ENCODE measurements at regions not wholly inside any gene's neighbourhood (a gene's known extent, or its start where the extent isn't known, plus 50 kb on each side); places are given as distances from the start of the nearest gene placed in this dataset.
A peak's percentile ranks its signal among the peaks of the same experiment; 100 is the strongest.
"Not testable (repeated sequence)": the region's sequence is repeated elsewhere in the genome, so short reads cannot be mapped to it uniquely, and the experiment has no call there.

DNA sequence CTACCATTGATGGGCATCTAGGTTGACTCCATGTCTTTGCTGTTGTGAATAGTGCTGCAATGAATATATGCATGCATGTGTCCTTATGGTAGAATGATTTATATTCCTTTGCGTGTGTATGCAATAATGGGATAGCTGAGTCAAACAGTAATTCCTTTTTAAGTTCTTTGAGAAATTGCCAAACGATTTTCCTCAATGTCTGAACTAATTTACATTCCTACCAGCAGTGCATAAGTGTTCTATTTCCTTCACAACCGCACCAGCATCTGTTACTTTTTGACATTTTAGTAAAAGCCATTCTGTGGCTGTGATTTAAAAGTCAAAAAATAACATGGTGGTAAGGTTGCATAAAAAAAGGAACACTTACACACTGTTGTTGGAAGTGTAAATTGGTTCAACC lies 103.1 kb upstream of the FAM47B start:
- Histone ChIP-seq H3K27me3 (replicated peaks) (no peaks in the 10 kb centered on the region), H3K4me1 (replicated peaks) (no peaks in the 10 kb centered on the region), H3K27ac (no peak overlapping the region), H3K9me3 (replicated peaks) (no peaks in the 10 kb centered on the region), H3K4me3 (no peak overlapping the region), H3K36me3 (no peaks in the 10 kb centered on the region)
- no peak for DNase-seq (ENCODE audit: low read depth in 1 of 2, low spot score in 2 of 2)

DNA sequence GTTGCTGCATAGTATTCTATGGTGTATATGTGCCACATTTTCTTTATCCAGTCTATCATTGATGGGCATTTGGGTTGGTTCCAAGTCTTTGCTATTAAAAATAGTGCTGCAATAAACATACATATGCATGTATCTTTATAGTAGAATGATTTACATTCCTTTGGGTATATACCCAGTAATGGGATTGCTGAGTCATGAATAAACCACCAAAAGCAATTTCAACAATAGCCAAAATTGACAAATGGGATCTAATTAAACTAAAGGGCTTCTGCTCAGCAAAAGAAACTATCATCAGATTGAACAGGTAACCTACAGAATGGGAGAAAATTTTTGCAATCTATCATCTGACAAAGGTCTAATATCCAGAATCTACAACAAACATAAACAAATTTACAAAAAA lies 101.4 kb upstream of the FAM47B start:
- H3K27ac ChIP-seq; H3K36me3 ChIP-seq; H3K4me1 ChIP-seq (replicated peaks); H3K27me3 ChIP-seq (replicated peaks); DNase-seq (ENCODE audit: low read depth in 1 of 2, low spot score in 2 of 2); H3K9me3 ChIP-seq (replicated peaks); H3K4me3 ChIP-seq: not testable (repeated sequence)

DNA sequence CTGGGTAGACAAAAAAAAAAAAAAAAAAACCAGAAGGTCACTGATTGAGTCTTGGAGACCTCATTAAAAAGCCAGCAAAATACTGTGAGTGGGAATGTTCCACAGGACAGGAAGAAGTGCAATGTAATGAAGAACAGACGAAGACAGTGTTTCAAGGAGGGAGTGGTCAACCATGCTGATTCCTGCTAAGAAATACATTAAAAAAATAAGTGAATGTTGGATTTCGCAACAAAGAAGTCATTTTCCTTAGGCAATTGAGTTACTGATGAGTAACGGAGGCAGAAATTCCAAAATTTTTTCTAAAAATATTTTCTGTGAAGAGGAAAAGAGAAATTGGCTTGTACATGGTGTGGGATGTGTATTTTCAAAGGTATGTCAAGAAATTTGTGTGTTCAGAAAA lies 94.3 kb upstream of the FAM47B start:
- no peaks in the 10 kb centered on the region for H3K36me3 ChIP-seq
- no peaks in the 10 kb centered on the region for H3K9me3 ChIP-seq (replicated peaks)
- H3K4me1 ChIP-seq (replicated peaks) = peaks cover 4% of the 10 kb centered on the region
- no peaks in the 10 kb centered on the region for H3K27me3 ChIP-seq (replicated peaks)
- H3K27ac ChIP-seq = no peak overlapping the region
- no peak overlapping the region for H3K4me3 ChIP-seq
- DNase-seq (ENCODE audit: low read depth in 1 of 2, low spot score in 2 of 2) = no peak

DNA sequence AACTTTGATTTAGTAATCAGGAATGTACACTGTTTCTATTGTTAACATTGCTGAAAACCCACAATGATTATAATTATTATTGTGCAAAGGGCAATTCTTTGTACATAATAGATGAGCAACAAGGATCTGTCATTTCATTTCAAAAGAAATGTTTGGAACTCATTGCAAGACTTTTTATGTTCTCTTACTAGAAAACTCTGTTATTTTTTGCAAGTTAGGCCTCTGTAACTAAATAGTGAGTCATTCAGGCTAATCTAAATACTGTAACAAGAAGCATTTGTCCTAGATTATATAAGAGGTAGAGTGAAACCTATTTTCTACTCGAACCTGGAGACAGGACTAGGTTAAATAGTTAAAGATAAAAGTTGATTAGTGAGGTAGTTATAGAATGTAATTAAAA lies 93.2 kb upstream of the FAM47B start:
- no peak overlapping the region for H3K27ac ChIP-seq
- H3K4me3 ChIP-seq = no peak overlapping the region
- no peaks in the 10 kb centered on the region for H3K27me3 ChIP-seq (replicated peaks)
- DNase-seq (ENCODE audit: low read depth in 1 of 2, low spot score in 2 of 2) = peak in 1 of 2 experiments; percentile 28
- H3K36me3 ChIP-seq = no peaks in the 10 kb centered on the region
- peaks cover 4% of the 10 kb centered on the region for H3K4me1 ChIP-seq (replicated peaks)
- H3K9me3 ChIP-seq (replicated peaks) = no peaks in the 10 kb centered on the region

DNA sequence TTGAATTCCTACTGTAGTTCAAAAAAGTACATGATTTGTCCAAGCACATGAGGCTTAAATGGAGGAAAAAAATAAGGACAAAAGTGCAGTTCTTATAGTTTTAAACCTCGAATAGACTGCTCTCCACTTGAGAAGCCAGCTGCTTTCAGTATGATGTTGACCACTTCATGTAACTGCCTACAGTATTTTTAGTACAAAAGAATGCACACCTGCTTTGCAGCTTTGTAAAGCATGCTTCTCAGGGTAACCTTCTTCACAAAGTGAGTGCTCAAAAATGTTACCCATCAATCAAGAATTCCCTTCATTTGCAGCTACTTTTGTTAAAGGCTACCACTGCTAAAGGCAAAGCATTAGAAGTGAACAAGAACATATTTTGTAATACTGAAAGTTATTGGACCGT lies 83.4 kb upstream of the FAM47B start:
- DNase-seq (ENCODE audit: low read depth in 1 of 2, low spot score in 2 of 2) = no peak
- no peaks in the 10 kb centered on the region for H3K27me3 ChIP-seq (replicated peaks)

DNA sequence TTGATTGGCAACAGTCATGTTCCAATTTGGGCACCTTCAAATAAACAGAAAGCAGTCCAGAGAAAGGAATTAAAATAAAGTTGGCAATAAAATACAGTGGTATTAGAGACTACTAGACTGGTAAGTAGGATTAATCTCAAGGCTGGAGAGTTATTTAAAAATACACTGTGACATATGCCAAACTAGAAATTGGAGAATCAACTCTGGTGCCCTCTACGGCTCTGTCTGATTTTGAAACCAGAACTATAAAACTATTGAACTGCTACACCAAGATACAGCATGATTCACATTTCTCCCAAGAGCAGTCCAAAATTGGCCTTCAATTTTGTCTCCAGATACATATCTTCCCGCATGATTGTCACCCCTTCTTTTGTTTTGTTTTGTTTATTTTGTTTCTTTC lies 78.7 kb upstream of the FAM47B start:
- Histone ChIP-seq H3K4me3 (no peak overlapping the region), H3K27me3 (replicated peaks) (no peaks in the 10 kb centered on the region), H3K36me3 (no peaks in the 10 kb centered on the region), H3K9me3 (replicated peaks) (no peaks in the 10 kb centered on the region), H3K27ac (no peak overlapping the region), H3K4me1 (replicated peaks) (no peaks in the 10 kb centered on the region)
- no peak for DNase-seq (ENCODE audit: low read depth in 1 of 2, low spot score in 2 of 2)

More for the DNA sequence above, 83.4 kb upstream of the FAM47B start:
- no peaks in the 10 kb centered on the region for H3K9me3 ChIP-seq (replicated peaks)
- H3K4me3 ChIP-seq = no peak overlapping the region
- H3K36me3 ChIP-seq = no peaks in the 10 kb centered on the region
- no peak overlapping the region for H3K27ac ChIP-seq
- H3K4me1 ChIP-seq (replicated peaks) = no peaks in the 10 kb centered on the region

DNA sequence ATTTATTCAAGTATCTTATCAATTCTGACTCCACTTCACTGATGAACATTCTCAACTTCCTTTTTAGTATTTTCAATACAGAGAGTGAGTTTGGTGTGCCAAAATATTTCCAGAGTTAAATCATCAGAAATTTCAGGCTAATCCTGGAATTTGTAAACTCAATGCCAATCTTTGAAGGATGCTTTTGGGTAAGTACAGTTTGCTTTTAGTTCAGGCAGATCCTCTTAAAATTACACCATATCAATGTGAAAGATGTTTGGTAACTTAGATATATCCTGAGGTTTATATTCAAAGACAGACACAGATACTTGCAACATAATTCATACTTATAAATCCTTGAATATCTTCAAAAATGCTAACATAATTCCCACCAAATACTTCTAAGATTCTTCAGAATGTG lies 76.0 kb upstream of the FAM47B start:
- no peak for DNase-seq (ENCODE audit: low read depth in 1 of 2, low spot score in 2 of 2)

DNA sequence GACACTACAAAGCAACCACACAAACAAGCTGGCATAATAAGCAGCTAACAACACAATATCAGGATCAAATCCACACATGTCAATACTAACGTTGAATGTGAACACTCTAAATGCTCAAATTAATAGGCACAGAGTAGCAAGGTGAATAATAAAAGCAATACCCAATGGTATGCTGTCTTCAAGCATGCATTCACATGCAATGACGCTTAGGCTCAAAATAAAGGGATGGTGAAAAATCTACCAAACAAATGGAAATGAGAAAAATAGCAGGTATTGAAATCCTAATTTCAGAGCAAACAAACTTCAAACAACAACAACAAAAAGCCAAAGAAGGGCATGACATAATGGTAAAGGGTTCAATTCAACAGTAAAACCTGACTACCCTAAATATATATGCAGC lies 74.0 kb upstream of the FAM47B start:
- H3K4me1 ChIP-seq (replicated peaks) = no peaks in the 10 kb centered on the region
- H3K9me3 ChIP-seq (replicated peaks) = no peaks in the 10 kb centered on the region
- H3K36me3 ChIP-seq = no peaks in the 10 kb centered on the region
- no peak for DNase-seq (ENCODE audit: low read depth in 1 of 2, low spot score in 2 of 2)
- H3K4me3 ChIP-seq = no peak overlapping the region
- H3K27me3 ChIP-seq (replicated peaks) = no peaks in the 10 kb centered on the region
- no peak overlapping the region for H3K27ac ChIP-seq

More for the DNA sequence above, 76.0 kb upstream of the FAM47B start:
- Histone ChIP-seq H3K9me3 (replicated peaks) (no peaks in the 10 kb centered on the region), H3K27me3 (replicated peaks) (no peaks in the 10 kb centered on the region), H3K27ac (no peak overlapping the region), H3K4me1 (replicated peaks) (no peaks in the 10 kb centered on the region), H3K36me3 (no peaks in the 10 kb centered on the region), H3K4me3 (no peak overlapping the region)

DNA sequence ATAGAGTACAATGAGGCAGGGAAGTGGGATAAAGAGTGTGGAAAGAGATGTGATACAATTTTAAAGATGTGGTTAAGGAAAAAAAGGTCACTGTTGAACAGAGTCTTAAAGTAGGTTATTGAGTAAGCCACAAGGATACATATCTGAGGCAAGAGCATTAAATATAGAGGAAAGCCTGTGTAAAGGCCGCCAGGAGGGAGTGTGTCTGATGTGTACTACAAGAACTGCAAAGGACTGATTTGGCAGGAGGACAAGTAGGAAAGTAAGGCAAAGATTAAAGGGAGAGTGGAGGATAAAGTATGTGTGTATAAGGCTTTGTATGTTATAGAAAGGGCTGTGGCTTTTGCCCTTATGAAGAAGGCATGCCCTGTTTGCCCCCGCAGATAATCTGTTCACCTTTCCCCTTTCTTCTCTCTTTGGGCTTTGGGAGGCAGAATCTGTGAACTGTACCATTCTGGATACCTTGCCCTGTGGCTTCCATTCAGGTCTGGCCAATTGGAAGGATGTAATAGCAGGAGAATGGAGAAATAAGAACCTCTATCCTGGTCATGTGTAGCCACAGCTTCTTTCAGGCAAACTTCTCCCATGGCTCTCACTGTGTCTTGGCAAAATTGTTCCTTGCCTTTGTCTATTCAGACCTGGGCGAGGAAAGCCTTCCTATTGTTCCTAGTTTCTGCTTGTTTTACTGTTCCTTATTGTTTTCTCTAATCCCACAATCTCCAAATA lies 68.9 kb upstream of the FAM47B start:
- Histone ChIP-seq H3K36me3 (no peaks in the 10 kb centered on the region), H3K4me3 (no peak overlapping the region), H3K4me1 (replicated peaks) (peaks cover 20% of the 10 kb centered on the region), H3K27ac (no peak overlapping the region), H3K27me3 (replicated peaks) (no peaks in the 10 kb centered on the region), H3K9me3 (replicated peaks) (no peaks in the 10 kb centered on the region)
- peak in 1 of 2 experiments; percentile 2 for DNase-seq (ENCODE audit: low read depth in 1 of 2, low spot score in 2 of 2)

DNA sequence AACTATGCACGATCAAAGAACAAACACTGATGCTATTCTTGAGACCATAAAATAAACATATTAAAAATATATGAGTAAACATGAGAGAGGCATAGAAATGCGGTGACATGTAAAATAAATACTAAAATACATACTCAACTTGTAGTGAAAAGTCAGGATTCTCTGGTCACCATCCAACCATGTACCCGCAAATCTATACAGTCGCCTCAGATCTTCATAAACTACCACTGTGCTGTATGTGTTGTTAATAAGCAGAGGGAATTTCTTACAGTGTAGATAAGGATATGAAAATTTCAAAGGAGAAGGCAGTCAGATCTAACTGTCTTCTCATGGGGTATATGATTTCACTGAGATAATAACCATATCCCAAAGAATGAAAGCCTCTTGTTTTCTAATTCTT lies 67.8 kb upstream of the FAM47B start:
- DNase-seq (ENCODE audit: low read depth in 1 of 2, low spot score in 2 of 2) = peak in 1 of 2 experiments; percentile 5
- Histone ChIP-seq H3K27ac (peak overlapping the region; percentile 54), H3K36me3 (no peaks in the 10 kb centered on the region), H3K4me1 (replicated peaks) (peaks cover 20% of the 10 kb centered on the region), H3K27me3 (replicated peaks) (no peaks in the 10 kb centered on the region), H3K4me3 (no peak overlapping the region), H3K9me3 (replicated peaks) (no peaks in the 10 kb centered on the region)

DNA sequence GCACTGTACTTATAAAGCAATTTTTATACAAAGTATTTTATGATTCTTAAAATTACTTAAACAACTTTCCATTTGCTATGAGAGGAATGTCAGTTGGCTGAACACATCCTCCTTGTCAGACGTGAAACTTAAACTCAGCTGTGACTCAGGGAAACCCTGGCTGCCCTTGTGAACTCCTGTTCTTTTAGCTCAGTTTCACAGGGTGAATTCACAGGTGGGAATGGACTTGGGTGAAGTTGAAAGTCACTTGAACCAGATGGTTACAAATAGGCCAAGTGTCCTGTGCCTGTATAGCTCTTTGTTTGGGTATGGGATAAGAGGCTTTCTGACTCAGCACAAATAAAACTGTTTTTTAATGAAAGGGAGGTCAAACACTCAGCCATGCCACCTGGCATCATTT lies 67.4 kb upstream of the FAM47B start:
- Histone ChIP-seq H3K27me3 (replicated peaks) (no peaks in the 10 kb centered on the region), H3K4me3 (no peak overlapping the region), H3K27ac (peak overlapping the region; percentile 54), H3K9me3 (replicated peaks) (no peaks in the 10 kb centered on the region), H3K36me3 (no peaks in the 10 kb centered on the region), H3K4me1 (replicated peaks) (peaks cover 20% of the 10 kb centered on the region)
- DNase-seq (ENCODE audit: low read depth in 1 of 2, low spot score in 2 of 2) = peak; percentile 14 to 34

DNA sequence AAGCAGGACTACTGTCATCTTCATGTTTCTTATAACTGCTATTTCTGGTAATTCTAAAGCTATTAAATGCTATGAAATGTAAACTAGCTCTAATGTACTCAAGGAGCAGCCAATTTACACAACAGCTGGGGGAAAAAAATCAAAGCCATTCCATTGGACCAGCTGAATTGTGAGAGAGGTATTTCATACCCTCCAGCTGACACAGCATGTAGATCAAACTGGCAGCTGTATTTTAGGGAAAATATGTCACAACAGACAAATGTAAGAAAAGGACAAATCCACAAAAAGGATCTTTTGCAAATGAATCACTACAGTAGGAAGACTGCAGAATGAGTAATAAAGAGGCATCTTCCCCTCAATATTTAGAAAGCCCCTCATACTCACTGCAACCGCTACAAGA lies 65.2 kb upstream of the FAM47B start:
- H3K9me3 ChIP-seq (replicated peaks) = no peaks in the 10 kb centered on the region
- no peaks in the 10 kb centered on the region for H3K27me3 ChIP-seq (replicated peaks)
- peak in 1 of 2 experiments; percentile 4 for DNase-seq (ENCODE audit: low read depth in 1 of 2, low spot score in 2 of 2)
- H3K27ac ChIP-seq = no peak overlapping the region
- H3K4me1 ChIP-seq (replicated peaks) = peaks cover 20% of the 10 kb centered on the region
- H3K36me3 ChIP-seq = no peaks in the 10 kb centered on the region
- H3K4me3 ChIP-seq = no peak overlapping the region

DNA sequence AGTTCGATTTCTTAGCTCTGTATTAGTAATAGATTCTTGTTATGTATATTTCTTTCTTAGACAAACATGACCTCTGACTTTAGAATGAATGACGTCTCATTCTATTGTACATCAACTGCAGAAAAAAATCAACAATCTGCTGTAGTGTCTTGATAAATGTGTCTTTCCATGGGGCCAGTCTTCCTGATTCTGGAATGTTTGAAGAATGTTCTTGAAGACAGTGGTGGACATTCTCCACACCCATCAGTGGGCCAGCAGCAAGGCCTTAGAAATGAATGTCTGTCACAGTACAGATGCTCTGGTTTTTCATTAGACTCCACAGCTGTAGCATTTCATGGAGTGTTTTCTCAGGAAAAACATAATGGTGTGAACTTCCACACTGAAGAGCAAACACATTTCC lies 63.2 kb upstream of the FAM47B start:
- no peaks in the 10 kb centered on the region for H3K36me3 ChIP-seq
- H3K4me1 ChIP-seq (replicated peaks) = peaks cover 23% of the 10 kb centered on the region
- DNase-seq (ENCODE audit: low read depth in 1 of 2, low spot score in 2 of 2) = no peak
- no peak overlapping the region for H3K4me3 ChIP-seq
- no peak overlapping the region for H3K27ac ChIP-seq
- H3K27me3 ChIP-seq (replicated peaks) = no peaks in the 10 kb centered on the region
- no peaks in the 10 kb centered on the region for H3K9me3 ChIP-seq (replicated peaks)

DNA sequence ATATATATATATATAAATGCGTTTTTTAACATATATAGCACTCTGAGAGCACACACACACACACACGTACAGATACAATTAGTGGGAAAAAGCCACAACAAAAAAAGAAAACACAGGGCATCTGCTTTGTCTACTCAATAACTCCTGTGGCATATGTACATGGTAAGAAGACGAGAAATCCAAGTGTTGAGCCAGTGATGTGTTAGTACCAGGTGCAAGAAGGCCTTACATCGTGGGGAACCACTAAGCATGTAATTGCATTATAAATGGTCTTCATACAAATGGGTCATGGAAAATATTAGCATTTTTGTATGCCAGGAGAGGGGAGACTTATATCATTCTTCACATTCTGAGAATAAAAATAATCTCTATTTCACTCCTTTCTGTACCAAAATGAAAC lies 62.7 kb upstream of the FAM47B start:
- no peaks in the 10 kb centered on the region for H3K27me3 ChIP-seq (replicated peaks)
- H3K36me3 ChIP-seq = no peaks in the 10 kb centered on the region
- DNase-seq (ENCODE audit: low read depth in 1 of 2, low spot score in 2 of 2) = no peak
- no peaks in the 10 kb centered on the region for H3K9me3 ChIP-seq (replicated peaks)
- H3K27ac ChIP-seq = no peak overlapping the region
- no peak overlapping the region for H3K4me3 ChIP-seq
- H3K4me1 ChIP-seq (replicated peaks) = peaks cover 26% of the 10 kb centered on the region

DNA sequence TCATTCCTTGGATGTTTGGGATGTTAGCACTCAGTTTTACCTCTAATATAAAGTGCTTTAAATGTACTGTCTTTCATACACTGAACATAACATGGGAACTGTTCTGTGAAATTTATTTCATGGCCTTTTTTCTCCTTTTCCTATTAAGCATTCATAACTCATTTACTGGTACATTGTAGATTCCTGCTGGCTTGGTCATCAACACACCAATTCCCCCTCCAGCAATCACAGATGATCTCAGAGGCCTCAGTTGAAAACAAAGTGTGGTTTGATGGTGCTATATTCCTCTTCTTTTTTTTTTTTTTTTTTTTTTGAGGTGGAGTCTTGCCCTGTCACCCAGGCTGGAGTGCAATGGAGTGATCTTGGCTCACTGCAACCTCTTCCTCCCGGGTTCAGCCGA lies 61.9 kb upstream of the FAM47B start:
- Histone ChIP-seq H3K27ac (no peak overlapping the region), H3K36me3 (no peaks in the 10 kb centered on the region), H3K4me1 (replicated peaks) (peaks cover 18% of the 10 kb centered on the region), H3K27me3 (replicated peaks) (no peaks in the 10 kb centered on the region), H3K4me3 (no peak overlapping the region), H3K9me3 (replicated peaks) (no peaks in the 10 kb centered on the region)
- DNase-seq (ENCODE audit: low read depth in 1 of 2, low spot score in 2 of 2) = peak; percentile 22 to 35
